Esophagus muscularis mucosa (tissue), 4 donors: ENCODE measurements at regions not wholly inside any gene's neighbourhood (a gene's known extent, or its start where the extent isn't known, plus 50 kb on each side); places are given as distances from the start of the nearest gene placed in this dataset.

ENCODE experiments used
- CTCF ChIP-seq, 3 experiments: fragments of 200-600 bp in 2 of 3; fragments of 450-650 bp in 1 of 3; sonication (generic) in 2 of 3; IDR thresholded peaks; one replicate each; pipeline ENCODE4 v1.5.1; 2017 to 2019; ENCODE audit warnings: antibody characterized with exemption in 3 of 3, mild to moderate bottlenecking in 2 of 3, moderate library complexity in 1 of 3
- EP300 ChIP-seq: sonication (generic); formaldehyde crosslinking; IDR thresholded peaks from one replicate; pipeline ENCODE4 v1.6.1; 2017; ENCODE audit warnings: antibody characterized with exemption
- POLR2A ChIP-seq: fragments of 450-650 bp; IDR thresholded peaks from one replicate; pipeline ENCODE4 v1.6.1; 2017; ENCODE audit warnings: antibody characterized with exemption, moderate library complexity, mild to moderate bottlenecking, low read depth
- POLR2AphosphoS5 ChIP-seq, 2 donors: sonication (generic); formaldehyde crosslinking; IDR thresholded peaks; one replicate each; pipeline ENCODE4 v1.6.1; 2017; ENCODE audit warnings: antibody characterized with exemption in 2 of 2

GRCh38 chr6:141118991-141119390 is 1013.7 kb upstream of the GJE1 start:
- TF ChIP-seq POLR2A = no peak
- TF ChIP-seq CTCF (IDR thresholded peaks at IDR 0.05) = no peak
- no peak for TF ChIP-seq EP300
- no peak for TF ChIP-seq POLR2AphosphoS5 (IDR thresholded peaks at IDR 0.05)
